ENCODE measurements at regions not wholly inside any gene's neighbourhood (a gene's known extent, or its start where the extent isn't known, plus 50 kb on each side); places are given as distances from the start of the nearest gene placed in this dataset.
"Not testable (repeated sequence)": the region's sequence is repeated elsewhere in the genome, so short reads cannot be mapped to it uniquely, and the experiment has no call there.

- DNase-seq: no peak
Measured at GRCh38 chr5:155786108-155786507, 540.9 kb upstream of the SGCD start.

GRCh38 chr5:155792873-155793272, 534.1 kb upstream of the SGCD start:
- no peak for DNase-seq

- no peak for DNase-seq
Measured at GRCh38 chr5:155794795-155795194, 532.2 kb upstream of the SGCD start.

GRCh38 chr5:155799308-155799707, 527.7 kb upstream of the SGCD start:
- no peak for DNase-seq

- DNase-seq: no peak
Measured at GRCh38 chr5:155807884-155808576, 518.9 kb upstream of the SGCD start.

GRCh38 chr5:155815248-155815647, 511.7 kb upstream of the SGCD start:
- no peak for DNase-seq

- DNase-seq: no peak
Measured at GRCh38 chr5:155822177-155822576, 504.8 kb upstream of the SGCD start.

- DNase-seq: no peak
Measured at GRCh38 chr5:155826611-155827507, 500.1 kb upstream of the SGCD start.

GRCh38 chr5:155827508-155827815, 499.5 kb upstream of the SGCD start:
- DNase-seq: not testable (repeated sequence)

- no peak for DNase-seq
Measured at GRCh38 chr5:155827949-155828348, 499.0 kb upstream of the SGCD start.

- no peak for DNase-seq
Measured at GRCh38 chr5:155831491-155831890, 495.5 kb upstream of the SGCD start.

- no peak for DNase-seq
Measured at GRCh38 chr5:155833287-155833686, 493.7 kb upstream of the SGCD start.

GRCh38 chr5:155834271-155834975, 492.5 kb upstream of the SGCD start:
- DNase-seq: no peak

- no peak for DNase-seq
Measured at GRCh38 chr5:155836089-155836803, 490.7 kb upstream of the SGCD start.

- DNase-seq: no peak
Measured at GRCh38 chr5:155838394-155838793, 488.6 kb upstream of the SGCD start.

GRCh38 chr5:155839251-155840037, 487.5 kb upstream of the SGCD start:
- DNase-seq: no peak

GRCh38 chr5:155844542-155844941, 482.4 kb upstream of the SGCD start:
- no peak for DNase-seq

GRCh38 chr5:155850370-155850769, 476.6 kb upstream of the SGCD start:
- DNase-seq: no peak

GRCh38 chr5:155866971-155867370, 460.0 kb upstream of the SGCD start:
- no peak for DNase-seq

GRCh38 chr5:155867522-155868088, 459.4 kb upstream of the SGCD start:
- no peak for DNase-seq

- DNase-seq: no peak
Measured at GRCh38 chr5:155870636-155871035, 456.3 kb upstream of the SGCD start.

GRCh38 chr5:155871623-155872022, 455.3 kb upstream of the SGCD start:
- DNase-seq: no peak
